Endothelial cell of umbilical vein (primary cell): ENCODE measurements at regions not wholly inside any gene's neighbourhood (a gene's known extent, or its start where the extent isn't known, plus 50 kb on each side); places are given as distances from the start of the nearest gene placed in this dataset.
"Not testable (repeated sequence)": the region's sequence is repeated elsewhere in the genome, so short reads cannot be mapped to it uniquely, and the experiment has no call there.

ENCODE experiments used
- FOS ChIP-seq: IDR thresholded peaks from 2 replicates; pipeline ENCODE4 v1.6.1; 2011; ENCODE audit warnings: mild to moderate bottlenecking, low read length, moderate library complexity, borderline replicate concordance; ENCODE audit not compliant: insufficient read depth
- POLR2A ChIP-seq: IDR thresholded peaks from 2 replicates; pipeline ENCODE4 v1.6.1; 2012; ENCODE audit warnings: low read depth, mild to moderate bottlenecking, control low read depth, low read length
- POLR2AphosphoS5 ChIP-seq: IDR thresholded peaks from 2 replicates; pipeline ENCODE4 v1.6.1; 2012; ENCODE audit warnings: low read depth, mild to moderate bottlenecking, control low read depth, low read length, moderate library complexity; ENCODE audit not compliant: insufficient read depth
- TF ChIP-seq, protein P1 (sequence below), 2 donors: IDR thresholded peaks; 1 replicate in 1 of 2; 2 replicates in 1 of 2; pipeline ENCODE4 v1.5.1; 2011; ENCODE audit warnings: low read length in 2 of 2, mild to moderate bottlenecking in 2 of 2, moderate library complexity in 2 of 2, control low read depth in 1 of 2, inconsistent platforms in 1 of 2, low read depth in 1 of 2; ENCODE audit not compliant: insufficient read depth in 1 of 2; ENCODE audit errors: extremely low read depth in 1 of 2
- TF ChIP-seq, protein P2 (sequence below): IDR thresholded peaks from 2 replicates; pipeline ENCODE4 v1.6.1; 2011; ENCODE audit not compliant: insufficient read depth, insufficient read length

DNA sequence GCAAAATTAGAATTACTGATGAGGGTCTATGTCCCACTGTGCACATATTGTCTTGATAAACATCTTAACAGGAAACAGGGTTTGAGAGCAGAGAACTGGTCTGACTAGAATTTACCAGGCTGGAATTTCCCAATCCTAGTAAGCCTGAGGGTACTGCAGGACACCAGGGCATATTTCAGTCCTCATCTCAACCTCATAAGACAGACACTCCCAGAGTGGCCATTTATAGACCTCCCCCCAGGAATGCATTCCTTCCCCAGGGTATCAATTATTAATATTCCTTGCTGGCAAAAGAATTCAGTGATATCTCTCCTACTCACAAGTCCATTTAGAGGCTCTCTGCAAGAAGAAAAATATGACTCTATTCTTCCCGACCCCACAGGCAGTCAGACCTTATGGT lies 325.1 kb upstream of the KLF3 start:
- TF ChIP-seq, protein P1, sequence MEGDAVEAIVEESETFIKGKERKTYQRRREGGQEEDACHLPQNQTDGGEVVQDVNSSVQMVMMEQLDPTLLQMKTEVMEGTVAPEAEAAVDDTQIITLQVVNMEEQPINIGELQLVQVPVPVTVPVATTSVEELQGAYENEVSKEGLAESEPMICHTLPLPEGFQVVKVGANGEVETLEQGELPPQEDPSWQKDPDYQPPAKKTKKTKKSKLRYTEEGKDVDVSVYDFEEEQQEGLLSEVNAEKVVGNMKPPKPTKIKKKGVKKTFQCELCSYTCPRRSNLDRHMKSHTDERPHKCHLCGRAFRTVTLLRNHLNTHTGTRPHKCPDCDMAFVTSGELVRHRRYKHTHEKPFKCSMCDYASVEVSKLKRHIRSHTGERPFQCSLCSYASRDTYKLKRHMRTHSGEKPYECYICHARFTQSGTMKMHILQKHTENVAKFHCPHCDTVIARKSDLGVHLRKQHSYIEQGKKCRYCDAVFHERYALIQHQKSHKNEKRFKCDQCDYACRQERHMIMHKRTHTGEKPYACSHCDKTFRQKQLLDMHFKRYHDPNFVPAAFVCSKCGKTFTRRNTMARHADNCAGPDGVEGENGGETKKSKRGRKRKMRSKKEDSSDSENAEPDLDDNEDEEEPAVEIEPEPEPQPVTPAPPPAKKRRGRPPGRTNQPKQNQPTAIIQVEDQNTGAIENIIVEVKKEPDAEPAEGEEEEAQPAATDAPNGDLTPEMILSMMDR (IDR thresholded peaks at IDR 0.05; ENCODE audit: extremely low read depth in 1 of 2, insufficient read depth in 1 of 2, low read depth in 1 of 2, low read length in 2 of 2): not testable (repeated sequence)
- not testable (repeated sequence) for TF ChIP-seq POLR2AphosphoS5, POLR2A, FOS
- TF ChIP-seq, protein P2, sequence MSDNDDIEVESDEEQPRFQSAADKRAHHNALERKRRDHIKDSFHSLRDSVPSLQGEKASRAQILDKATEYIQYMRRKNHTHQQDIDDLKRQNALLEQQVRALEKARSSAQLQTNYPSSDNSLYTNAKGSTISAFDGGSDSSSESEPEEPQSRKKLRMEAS: not testable (repeated sequence)
